ENCODE measurements at regions not wholly inside any gene's neighbourhood (a gene's known extent, or its start where the extent isn't known, plus 50 kb on each side); places are given as distances from the start of the nearest gene placed in this dataset.

GRCh38 chr18:38886861-38887670 is 1321.5 kb upstream of the CELF4 start:
- TF ChIP-seq CTCF (IDR thresholded peaks at IDR 0.05; ENCODE audit: low read depth, low read length) (no peak), POLR2A (IDR thresholded peaks at IDR 0.05; ENCODE audit: extremely low read depth, insufficient read length) (no peak), MAX (IDR thresholded peaks at IDR 0.05; ENCODE audit: low read depth, low read length) (no peak), MYC (IDR thresholded peaks at IDR 0.05; ENCODE audit: low read depth, low read length) (no peak)
